Liver (tissue), 3 donors: ENCODE measurements at regions not wholly inside any gene's neighbourhood (a gene's known extent, or its start where the extent isn't known, plus 50 kb on each side); places are given as distances from the start of the nearest gene placed in this dataset.

Experiments used
- ATF3 ChIP-seq: IDR thresholded peaks from 2 replicates; pipeline ENCODE4 v1.6.1; 2016; ENCODE audit warnings: antibody characterized with exemption
- CTCF ChIP-seq: fragments of 150-350 bp; IDR thresholded peaks from 2 replicates; pipeline ENCODE4 v1.5.1; 2017; ENCODE audit warnings: improper control_type of control experiment, low read depth, low read length; ENCODE audit not compliant: missing input control
- EGR1 ChIP-seq, 2 donors: IDR thresholded peaks; 2 replicates each; pipeline ENCODE4 v1.6.1; 2016 to 2018; ENCODE audit warnings: antibody characterized with exemption in 2 of 2, low read depth in 2 of 2
- GABPA ChIP-seq, 2 donors: IDR thresholded peaks in 1 of 2; conservative IDR thresholded peaks in 1 of 2; 2 replicates each; pipeline ENCODE4 v1.6.1; 2016; ENCODE audit warnings: antibody characterized with exemption in 2 of 2, mild to moderate bottlenecking in 1 of 2, moderate library complexity in 1 of 2
- HNF4G ChIP-seq: IDR thresholded peaks from 2 replicates; pipeline ENCODE4 v1.6.1; 2016; ENCODE audit warnings: antibody characterized with exemption
- JUND ChIP-seq, 2 donors: IDR thresholded peaks; 2 replicates each; pipeline ENCODE4 v1.6.1; 2016; ENCODE audit warnings: antibody characterized with exemption in 2 of 2
- MAX ChIP-seq: IDR thresholded peaks from 2 replicates; pipeline ENCODE4 v1.6.1; 2016; ENCODE audit warnings: antibody characterized with exemption
- NR2F2 ChIP-seq: IDR thresholded peaks from 2 replicates; pipeline ENCODE4 v1.6.1; 2016; ENCODE audit warnings: antibody characterized with exemption
- REST ChIP-seq: IDR thresholded peaks from 2 replicates; pipeline ENCODE4 v1.6.1; 2016; ENCODE audit warnings: antibody characterized with exemption, mild to moderate bottlenecking
- RXRA ChIP-seq, 2 donors: IDR thresholded peaks; 2 replicates each; pipeline ENCODE4 v1.6.1; 2017 to 2018; ENCODE audit warnings: antibody characterized with exemption in 2 of 2, mild to moderate bottlenecking in 1 of 2
- TAF1 ChIP-seq: conservative IDR thresholded peaks from 2 replicates; pipeline ENCODE4 v1.6.1; 2016; ENCODE audit warnings: antibody characterized with exemption, mild to moderate bottlenecking
- YY1 ChIP-seq: IDR thresholded peaks from 2 replicates; pipeline ENCODE4 v1.6.1; 2016; ENCODE audit warnings: antibody characterized with exemption, mild to moderate bottlenecking
- ZBTB33 ChIP-seq: IDR thresholded peaks from 2 replicates; pipeline ENCODE4 v1.6.1; 2016; ENCODE audit warnings: antibody characterized with exemption
- donor health status: healthy.
- donor health status: healthy.

GRCh38 chr16:82535764-82536163, 91.0 kb upstream of the CDH13 start:
- no peak for TF ChIP-seq GABPA (IDR thresholded peaks at IDR 0.05 in 1 of 2, conservative IDR thresholded peaks at IDR 0.05 in 1 of 2)
- TF ChIP-seq CTCF = no peak
- TF ChIP-seq ZBTB33 = no peak
- TF ChIP-seq NR2F2 = no peak
- no peak for TF ChIP-seq EGR1 (IDR thresholded peaks at IDR 0.05; ENCODE audit: low read depth in 2 of 2)
- no peak for TF ChIP-seq JUND (IDR thresholded peaks at IDR 0.05)
- TF ChIP-seq HNF4G = no peak
- TF ChIP-seq ATF3 = no peak
- TF ChIP-seq YY1 = no peak
- no peak for TF ChIP-seq REST
- TF ChIP-seq TAF1 = no peak
- no peak for TF ChIP-seq MAX
- TF ChIP-seq RXRA (IDR thresholded peaks at IDR 0.05) = no peak
